ENCODE measurements at regions not wholly inside any gene's neighbourhood (a gene's known extent, or its start where the extent isn't known, plus 50 kb on each side); places are given as distances from the start of the nearest gene placed in this dataset.

DNA sequence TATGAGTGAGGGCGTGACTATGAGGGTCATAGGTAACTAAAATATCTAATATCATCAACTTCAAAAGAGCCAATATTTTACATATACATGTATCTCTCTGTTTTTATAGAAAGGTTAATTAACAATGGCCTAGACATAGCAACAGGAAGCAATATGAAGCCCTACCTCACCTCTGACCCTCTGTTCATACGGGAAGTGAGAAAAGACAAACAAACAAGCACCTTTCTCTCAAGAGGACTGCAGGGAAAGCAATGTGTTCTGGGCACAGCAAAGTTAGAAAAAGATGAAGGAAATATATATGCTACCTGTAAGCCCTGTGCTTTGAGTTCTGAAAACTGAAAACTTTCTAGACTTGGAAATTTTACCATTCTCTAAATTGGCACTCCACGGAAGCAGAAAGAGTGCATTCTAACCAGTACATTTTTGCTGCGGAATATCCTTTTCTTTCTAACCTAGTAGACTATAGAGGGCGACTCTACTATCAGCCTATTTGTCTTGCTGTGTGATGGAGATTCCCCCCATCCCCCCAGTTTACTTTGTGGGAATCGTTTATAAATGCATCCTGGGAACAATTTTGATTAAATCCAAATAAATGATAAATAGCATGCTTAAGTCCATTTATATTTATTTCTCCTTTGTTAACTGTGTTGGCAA lies 830.4 kb upstream of the FAT3 start:
- Histone ChIP-seq H4K91ac (ENCODE audit: insufficient read depth, low read depth, low read length) (no peak overlapping the region), H2BK120ac (ENCODE audit: low read depth, low read length) (no peak overlapping the region), H3K79me1 (ENCODE audit: low read depth in 1 of 2, low read length in 2 of 2) (no peaks in the 10 kb centered on the region), H3K9ac (ENCODE audit: low read depth, low read length) (no peak overlapping the region), H4K8ac (ENCODE audit: low read depth in 2 of 2, low read length in 2 of 2) (no peak overlapping the region), H3K36me3 (ENCODE audit: control insufficient read depth, insufficient read depth, low read length) (no peaks in the 10 kb centered on the region), H3K27me3 (ENCODE audit: control insufficient read depth, insufficient read depth, low read length) (no peaks in the 10 kb centered on the region), H3K9me1 (ENCODE audit: insufficient read depth, low read length) (no peaks in the 10 kb centered on the region), H3K14ac (replicated peaks; ENCODE audit: low read depth, low read length) (no peak overlapping the region), H3K4ac (ENCODE audit: low read depth, low read length) (no peak overlapping the region), H2AK9ac (replicated peaks; ENCODE audit: low read depth, low read length, poor library complexity) (no peak overlapping the region), H4K20me1 (ENCODE audit: insufficient read depth, low read length) (no peaks in the 10 kb centered on the region), H2AK5ac (ENCODE audit: low read depth, low read length) (no peak overlapping the region), H2BK5ac (ENCODE audit: low read depth, low read length, poor library complexity, severe bottlenecking) (no peak overlapping the region), H2BK20ac (ENCODE audit: low read depth, low read length) (no peak overlapping the region), H2AFZ (replicated peaks; ENCODE audit: low read length, poor library complexity) (no peak overlapping the region), H3K4me2 (ENCODE audit: low read depth, low read length) (no peak overlapping the region), H3K18ac (ENCODE audit: low read depth, low read length) (no peak overlapping the region), H3K4me1 (ENCODE audit: control insufficient read depth, insufficient read depth, low read length) (no peaks in the 10 kb centered on the region), H3K9me3 (ENCODE audit: control insufficient read depth, insufficient read depth, low read length) (no peaks in the 10 kb centered on the region; the same call in 1 of the 2 replicates), H3K23ac (ENCODE audit: low read depth, low read length) (no peak overlapping the region), H3K4me3 (ENCODE audit: insufficient read depth, low read depth, low read length) (no peak overlapping the region), H2BK15ac (ENCODE audit: low read depth, low read length) (no peak overlapping the region), H3K56ac (ENCODE audit: extremely low read depth, insufficient read depth, low read length) (no peak overlapping the region), H4K5ac (ENCODE audit: low read depth, low read length) (no peak overlapping the region), H3K27ac (ENCODE audit: insufficient read depth, low read length) (no peak overlapping the region)
- POLR2A ChIA-PET (ENCODE audit: unreplicated experiment), result no interaction called here
- intact Hi-C loops (cut with micrococcal nuclease), result no loop called here
- DNase-seq, result no peak
- WGBS, 2 experiments (ENCODE audit: extremely low coverage in 2 of 2, insufficient read length in 1 of 2), result no CpG with 5 or more reads among the region's 6 CpGs
- in situ Hi-C loops (cut with MboI; ENCODE audit: low sequenced_read_pairs), result no loop called here
- TF ChIP-seq MAFK (IDR thresholded peaks at IDR 0.05; ENCODE audit: low read depth, low read length) (no peak), RCOR1 (IDR thresholded peaks at IDR 0.05; ENCODE audit: insufficient replicate concordance, low read length) (no peak), SMC3 (IDR thresholded peaks at IDR 0.05; ENCODE audit: low read depth, low read length) (no peak), MAZ (IDR thresholded peaks at IDR 0.05; ENCODE audit: borderline replicate concordance, low read depth, low read length) (no peak), NFE2L2 (IDR thresholded peaks at IDR 0.05; ENCODE audit: low read depth, low read length) (no peak), BHLHE40 (IDR thresholded peaks at IDR 0.05; ENCODE audit: low read depth, low read length) (no peak), CEBPB (IDR thresholded peaks at IDR 0.05; ENCODE audit: low read depth, low read length) (no peak), CHD1 (IDR thresholded peaks at IDR 0.05; ENCODE audit: low read depth, low read length) (no peak), POLR2A (IDR thresholded peaks at IDR 0.05; ENCODE audit: low read depth, low read length) (no peak), FOS (IDR thresholded peaks at IDR 0.05; ENCODE audit: low read depth, low read length) (no peak), RAD21 (IDR thresholded peaks at IDR 0.05; ENCODE audit: low read length) (no peak), USF2 (IDR thresholded peaks at IDR 0.05; ENCODE audit: low read depth, low read length) (no peak), RFX5 (IDR thresholded peaks at IDR 0.05; ENCODE audit: low read depth, low read length) (no peak)
- TF ChIP-seq, protein P1, sequence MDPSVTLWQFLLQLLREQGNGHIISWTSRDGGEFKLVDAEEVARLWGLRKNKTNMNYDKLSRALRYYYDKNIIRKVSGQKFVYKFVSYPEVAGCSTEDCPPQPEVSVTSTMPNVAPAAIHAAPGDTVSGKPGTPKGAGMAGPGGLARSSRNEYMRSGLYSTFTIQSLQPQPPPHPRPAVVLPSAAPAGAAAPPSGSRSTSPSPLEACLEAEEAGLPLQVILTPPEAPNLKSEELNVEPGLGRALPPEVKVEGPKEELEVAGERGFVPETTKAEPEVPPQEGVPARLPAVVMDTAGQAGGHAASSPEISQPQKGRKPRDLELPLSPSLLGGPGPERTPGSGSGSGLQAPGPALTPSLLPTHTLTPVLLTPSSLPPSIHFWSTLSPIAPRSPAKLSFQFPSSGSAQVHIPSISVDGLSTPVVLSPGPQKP (IDR thresholded peaks at IDR 0.05; ENCODE audit: borderline replicate concordance, low read depth, low read length), result no peak
- CTCF ChIA-PET, result no interaction called here
- BruUV-seq (replicated peaks), result no TSS peak
- no peak for ATAC-seq (ENCODE audit: low read depth)
- dilution Hi-C loops (cut with HindIII; ENCODE audit: low sequenced_read_pairs, unreplicated experiment), result no loop called here

Data from IMR-90 (cell line).